ENCODE measurements at regions not wholly inside any gene's neighbourhood (a gene's known extent, or its start where the extent isn't known, plus 50 kb on each side); places are given as distances from the start of the nearest gene placed in this dataset.

DNA sequence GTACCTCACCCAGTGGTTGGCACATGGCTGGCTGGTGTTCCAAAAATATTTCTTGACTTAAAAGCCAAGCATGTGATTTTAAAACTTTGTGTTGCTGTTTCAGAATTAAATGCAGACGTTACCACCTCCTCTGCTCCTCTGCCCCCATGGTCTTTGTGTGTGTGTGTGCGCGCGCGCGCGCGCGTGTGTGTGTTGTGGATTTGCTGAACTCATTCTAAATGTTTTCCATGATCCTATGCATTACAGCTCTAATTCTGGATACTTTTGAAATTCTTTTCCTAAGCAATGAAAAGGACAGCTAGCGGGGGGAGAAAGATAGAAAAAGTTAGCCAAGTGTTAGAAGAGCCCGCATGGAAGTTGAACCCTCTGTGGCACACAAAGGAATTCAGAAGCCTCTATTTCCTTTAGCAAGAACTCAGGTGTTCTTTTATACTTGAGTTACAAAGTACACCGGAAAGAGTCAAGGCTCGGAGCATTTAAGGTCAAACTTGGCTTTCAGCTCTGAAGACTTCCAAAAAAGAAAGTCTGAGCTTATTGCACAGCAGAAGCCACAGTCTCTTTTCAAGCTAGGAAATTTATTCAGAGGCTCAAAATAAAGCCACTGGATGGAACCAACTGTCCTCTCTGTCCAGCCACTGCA, 350.5 kb upstream of the TBL1XR1 start:
- no peak for DNase-seq
- H3K4me3 ChIP-seq, result no peak overlapping the region
- no peaks in the 10 kb centered on the region for H3K36me3 ChIP-seq (replicated peaks in 1 of 2)
- no peaks in the 10 kb centered on the region for H3K9me3 ChIP-seq (replicated peaks in 1 of 3)
- H3K4me1 ChIP-seq (replicated peaks in 1 of 2), result no peaks in the 10 kb centered on the region
- no peak overlapping the region for H3K27ac ChIP-seq
- 74 to 84% (median 79%) methylated on average over 13 of the region's 13 CpGs for WGBS, 4 donors
- H3K27me3 ChIP-seq, result no peaks in the 10 kb centered on the region
- no peak for TF ChIP-seq CTCF (IDR thresholded peaks at IDR 0.05)
- no peak for TF ChIP-seq POLR2A (IDR thresholded peaks at IDR 0.05)
- intact Hi-C loops (cut with DNase I), result no loop called here

GRCh38 chr3:177550667-177551066, 353.4 kb upstream of the TBL1XR1 start:
- Histone ChIP-seq H3K36me3 (replicated peaks in 1 of 2) (no peaks in the 10 kb centered on the region), H3K4me1 (replicated peaks in 1 of 2) (no peaks in the 10 kb centered on the region), H3K27me3 (no peaks in the 10 kb centered on the region), H3K9me3 (replicated peaks in 1 of 3) (no peaks in the 10 kb centered on the region), H3K4me3 (no peak overlapping the region), H3K27ac (no peak overlapping the region)
- no peak for DNase-seq
- intact Hi-C loops (cut with DNase I), result no loop called here
- no peak for TF ChIP-seq CTCF (IDR thresholded peaks at IDR 0.05)
- 91 to 100% (median 97%) methylated on average over 1 of the region's 1 CpG for WGBS, 4 donors

- intact Hi-C loops (cut with DNase I), result no loop called here
- Histone ChIP-seq H3K4me1 (replicated peaks in 1 of 2) (no peaks in the 10 kb centered on the region), H3K4me3 (no peak overlapping the region), H3K27me3 (no peaks in the 10 kb centered on the region), H3K9me3 (replicated peaks in 1 of 3) (no peaks in the 10 kb centered on the region), H3K27ac (no peak overlapping the region), H3K36me3 (replicated peaks in 1 of 2) (no peaks in the 10 kb centered on the region)
- 73 to 93% (median 88%) methylated on average over 4 of the region's 4 CpGs for WGBS, 4 donors
- TF ChIP-seq CTCF (IDR thresholded peaks at IDR 0.05) (no peak), POLR2A (IDR thresholded peaks at IDR 0.05) (no peak)
- no peak for DNase-seq
Measured at GRCh38 chr3:177551431-177551836, 354.2 kb upstream of the TBL1XR1 start.

DNA sequence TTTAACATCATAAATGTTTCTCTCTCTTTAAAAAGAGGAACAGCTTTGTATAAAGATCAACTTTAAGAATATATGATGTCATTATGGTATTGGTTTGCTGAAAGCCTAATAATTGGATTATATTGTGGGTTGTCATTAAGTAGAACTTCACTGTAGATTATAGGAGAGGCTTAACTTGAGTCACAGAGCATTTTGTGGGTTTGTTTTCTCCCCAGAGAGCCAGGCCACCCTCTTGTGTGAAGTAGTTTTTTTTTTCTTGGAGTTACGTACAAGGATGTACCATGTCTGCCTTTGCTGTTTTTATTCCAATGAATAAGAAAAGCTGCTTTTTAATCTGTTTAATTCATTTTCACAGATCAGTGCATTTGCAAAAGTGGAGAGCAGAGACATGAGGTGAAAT, 354.8 kb upstream of the TBL1XR1 start:
- intact Hi-C loops (cut with DNase I), result no loop called here
- no peak for DNase-seq
- TF ChIP-seq CTCF (IDR thresholded peaks at IDR 0.05), result no peak
- no peak for TF ChIP-seq POLR2A (IDR thresholded peaks at IDR 0.05)
- 87 to 100% (median 89%) methylated on average over 1 of the region's 1 CpG for WGBS, 4 donors
- Histone ChIP-seq H3K9me3 (replicated peaks in 1 of 3) (no peaks in the 10 kb centered on the region), H3K4me3 (no peak overlapping the region), H3K27me3 (no peaks in the 10 kb centered on the region), H3K27ac (no peak overlapping the region), H3K4me1 (replicated peaks in 1 of 2) (no peaks in the 10 kb centered on the region), H3K36me3 (replicated peaks in 1 of 2) (no peaks in the 10 kb centered on the region)

Measured in adrenal gland (tissue), 9 donors.